ENCODE measurements at regions not wholly inside any gene's neighbourhood (a gene's known extent, or its start where the extent isn't known, plus 50 kb on each side); places are given as distances from the start of the nearest gene placed in this dataset.

DNA sequence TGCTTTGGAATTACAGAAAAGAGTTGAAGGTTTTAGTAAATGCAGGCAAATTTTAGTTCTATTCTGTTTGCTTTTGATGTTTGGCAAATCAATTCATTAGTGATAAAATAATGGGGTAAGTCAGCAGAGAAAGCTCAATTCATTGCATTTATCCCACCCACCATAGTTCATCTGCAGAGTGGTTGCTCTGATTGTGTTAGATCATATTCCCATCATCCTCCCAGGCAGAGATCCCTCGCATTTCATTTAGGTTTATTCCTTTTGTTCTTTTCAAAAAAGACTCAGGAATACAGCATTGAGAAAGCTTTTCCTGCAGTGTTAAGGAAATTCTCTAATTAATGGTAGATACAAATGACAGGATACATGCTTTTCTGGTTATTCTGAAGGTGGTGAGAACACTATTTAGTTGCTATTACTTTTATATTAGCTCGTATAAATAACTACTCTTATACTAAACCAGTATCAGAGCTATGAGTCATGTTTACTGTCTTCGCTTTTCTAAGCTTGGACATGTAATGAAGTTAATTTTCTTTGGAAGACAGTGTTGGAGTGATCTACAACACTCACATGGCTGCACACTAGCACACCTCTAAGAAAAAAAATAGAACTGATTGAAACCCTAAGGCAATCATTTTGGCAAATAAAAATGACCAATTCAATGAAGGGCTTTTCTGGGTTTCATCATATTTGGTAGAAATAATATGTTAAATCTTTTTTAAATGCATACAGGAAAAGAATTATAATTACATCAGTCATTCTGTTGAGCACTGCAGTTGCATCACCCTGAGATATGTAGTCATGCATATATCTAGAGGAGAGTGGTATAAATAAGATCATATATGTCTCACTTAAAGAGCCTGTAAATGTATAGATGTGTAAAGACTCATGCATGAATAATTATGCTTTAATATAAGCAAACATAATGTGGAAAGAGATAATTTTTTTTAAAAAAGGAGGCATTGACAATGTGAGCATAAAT is 351.6 kb downstream of the PCDH7 start:
- Histone ChIP-seq H2AFZ (no peak overlapping the region), H3K4me2 (no peak overlapping the region), H3K4me3 (no peak overlapping the region), H3K27me3 (no peaks in the 10 kb centered on the region), H3K9me2 (replicated peaks; ENCODE audit: insufficient read depth) (no peaks in the 10 kb centered on the region), H3K79me2 (no peaks in the 10 kb centered on the region), H4K20me1 (ENCODE audit: insufficient read depth, poor library complexity, severe bottlenecking) (no peaks in the 10 kb centered on the region), H3K27ac (no peak overlapping the region), H3K9me3 (ENCODE audit: low read depth) (no peaks in the 10 kb centered on the region), H3K36me3 (replicated peaks; ENCODE audit: insufficient read depth, low read depth) (no peaks in the 10 kb centered on the region), H3K4me1 (ENCODE audit: insufficient read depth) (peaks cover 11% of the 10 kb centered on the region)
- WGBS (ENCODE audit: low lambda C conversion rate, missing lambda C conversion rate), result 90% methylated on average over 3 of the region's 3 CpGs
- no peak for DNase-seq (ENCODE audit: low spot score)
- TF ChIP-seq CTCF (IDR thresholded peaks at IDR 0.05; ENCODE audit: poor library complexity), result no peak
- no peak for TF ChIP-seq EZH2 (IDR thresholded peaks at IDR 0.05; ENCODE audit: borderline replicate concordance)
- no peak for TF ChIP-seq EZH2phosphoT487 (IDR thresholded peaks at IDR 0.05; ENCODE audit: low read depth, severe bottlenecking, unreplicated experiment)

- H3K27ac ChIP-seq, result no peak overlapping the region
- H3K79me2 ChIP-seq, result no peaks in the 10 kb centered on the region
- H3K9me3 ChIP-seq (ENCODE audit: low read depth), result no peaks in the 10 kb centered on the region
- H3K4me1 ChIP-seq (ENCODE audit: insufficient read depth), result peaks cover 4% of the 10 kb centered on the region
- no peaks in the 10 kb centered on the region for H4K20me1 ChIP-seq (ENCODE audit: insufficient read depth, poor library complexity, severe bottlenecking)
- H2AFZ ChIP-seq, result no peak overlapping the region
- H3K4me2 ChIP-seq, result no peak overlapping the region
- no peak for DNase-seq (ENCODE audit: low spot score)
- TF ChIP-seq EZH2phosphoT487 (IDR thresholded peaks at IDR 0.05; ENCODE audit: low read depth, severe bottlenecking, unreplicated experiment), result no peak
- no peak for TF ChIP-seq CTCF (IDR thresholded peaks at IDR 0.05; ENCODE audit: poor library complexity)
- no peak for TF ChIP-seq EZH2 (IDR thresholded peaks at IDR 0.05; ENCODE audit: borderline replicate concordance)
- H3K36me3 ChIP-seq (replicated peaks; ENCODE audit: insufficient read depth, low read depth), result no peaks in the 10 kb centered on the region
- H3K4me3 ChIP-seq, result no peak overlapping the region
- 0% methylated on average over 1 of the region's 1 CpG for WGBS (ENCODE audit: low lambda C conversion rate, missing lambda C conversion rate)
- H3K27me3 ChIP-seq, result no peaks in the 10 kb centered on the region
- no peaks in the 10 kb centered on the region for H3K9me2 ChIP-seq (replicated peaks; ENCODE audit: insufficient read depth)
Measured at GRCh38 chr4:31075969-31076368, 355.8 kb downstream of the PCDH7 start.

DNA sequence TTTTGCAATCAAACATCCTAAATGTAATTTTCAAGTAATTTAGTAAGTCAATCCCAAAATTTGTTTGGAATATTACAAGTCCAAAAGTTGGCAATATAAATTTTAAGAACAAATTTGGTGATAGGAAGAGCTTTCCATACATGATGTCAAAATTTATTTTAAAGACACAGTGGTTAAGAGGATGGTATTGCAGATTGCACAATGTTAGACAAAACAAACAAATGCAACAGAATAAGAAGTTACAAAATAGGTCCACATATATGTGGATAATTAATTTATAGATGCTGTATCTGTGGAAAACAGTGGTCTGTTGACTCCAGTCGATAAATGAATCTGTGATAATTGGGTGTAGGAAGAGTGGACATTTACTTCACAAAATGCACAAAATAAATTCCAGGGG is 358.5 kb downstream of the PCDH7 start:
- Histone ChIP-seq H3K4me2 (no peak overlapping the region), H4K20me1 (ENCODE audit: insufficient read depth, poor library complexity, severe bottlenecking) (no peaks in the 10 kb centered on the region), H3K27me3 (no peaks in the 10 kb centered on the region), H2AFZ (no peak overlapping the region), H3K9me3 (ENCODE audit: low read depth) (no peaks in the 10 kb centered on the region), H3K27ac (no peak overlapping the region), H3K4me3 (no peak overlapping the region), H3K9me2 (replicated peaks; ENCODE audit: insufficient read depth) (no peaks in the 10 kb centered on the region), H3K4me1 (ENCODE audit: insufficient read depth) (no peaks in the 10 kb centered on the region), H3K36me3 (replicated peaks; ENCODE audit: insufficient read depth, low read depth) (no peaks in the 10 kb centered on the region), H3K79me2 (no peaks in the 10 kb centered on the region)
- DNase-seq (ENCODE audit: low spot score), result no peak
- 97% methylated on average over 1 of the region's 1 CpG for WGBS (ENCODE audit: low lambda C conversion rate, missing lambda C conversion rate)
- TF ChIP-seq EZH2 (IDR thresholded peaks at IDR 0.05; ENCODE audit: borderline replicate concordance) (no peak), CTCF (IDR thresholded peaks at IDR 0.05; ENCODE audit: poor library complexity) (no peak), EZH2phosphoT487 (IDR thresholded peaks at IDR 0.05; ENCODE audit: low read depth, severe bottlenecking, unreplicated experiment) (no peak)
